ENCODE measurements at regions not wholly inside any gene's neighbourhood (a gene's known extent, or its start where the extent isn't known, plus 50 kb on each side); places are given as distances from the start of the nearest gene placed in this dataset.

GRCh38 chr20:19937651-19938420 lies 79.3 kb upstream of the NAA20 start:
- DNase-seq (ENCODE audit: low read depth, low spot score): peak; percentile 85
- peak overlapping the region; percentile 23 for H3K4me3 ChIP-seq (ENCODE audit: low read length)

- DNase-seq (ENCODE audit: low read depth, low spot score): no peak
- H3K4me3 ChIP-seq (ENCODE audit: low read length): no peak overlapping the region
These were observed 78.6 kb upstream of the NAA20 start for GRCh38 chr20:19938421-19939090.

GRCh38 chr20:19940988-19941460 lies 76.1 kb upstream of the NAA20 start:
- H3K4me3 ChIP-seq (ENCODE audit: low read length): no peak overlapping the region
- no peak for DNase-seq (ENCODE audit: low read depth, low spot score)

- DNase-seq (ENCODE audit: low read depth, low spot score): no peak
- no peak overlapping the region for H3K4me3 ChIP-seq (ENCODE audit: low read length)
These were observed 74.6 kb upstream of the NAA20 start for GRCh38 chr20:19942611-19943010.

GRCh38 chr20:19943061-19943521 lies 74.1 kb upstream of the NAA20 start:
- H3K4me3 ChIP-seq (ENCODE audit: low read length): no peak overlapping the region
- DNase-seq (ENCODE audit: low read depth, low spot score): no peak

GRCh38 chr20:19944772-19945459 lies 72.2 kb upstream of the NAA20 start:
- DNase-seq (ENCODE audit: low read depth, low spot score): no peak
- no peak overlapping the region for H3K4me3 ChIP-seq (ENCODE audit: low read length)

- DNase-seq (ENCODE audit: low read depth, low spot score): no peak
- H3K4me3 ChIP-seq (ENCODE audit: low read length): no peak overlapping the region
These were observed 71.2 kb upstream of the NAA20 start for GRCh38 chr20:19945732-19946670.

GRCh38 chr20:19947611-19948264 lies 69.4 kb upstream of the NAA20 start:
- DNase-seq (ENCODE audit: low read depth, low spot score): no peak
- H3K4me3 ChIP-seq (ENCODE audit: low read length): no peak overlapping the region

- DNase-seq (ENCODE audit: low read depth, low spot score): no peak
- H3K4me3 ChIP-seq (ENCODE audit: low read length): no peak overlapping the region
These were observed 67.8 kb upstream of the NAA20 start for GRCh38 chr20:19949195-19949867.

- DNase-seq (ENCODE audit: low read depth, low spot score): no peak
- H3K4me3 ChIP-seq (ENCODE audit: low read length): no peak overlapping the region
These were observed 67.1 kb upstream of the NAA20 start for GRCh38 chr20:19950042-19950441.

GRCh38 chr20:19952392-19952791 lies 64.8 kb upstream of the NAA20 start:
- no peak overlapping the region for H3K4me3 ChIP-seq (ENCODE audit: low read length)
- peak; percentile 9 for DNase-seq (ENCODE audit: low read depth, low spot score)

- no peak for DNase-seq (ENCODE audit: low read depth, low spot score)
- H3K4me3 ChIP-seq (ENCODE audit: low read length): no peak overlapping the region
These were observed 63.6 kb upstream of the NAA20 start for GRCh38 chr20:19953606-19954005.

- no peak for DNase-seq (ENCODE audit: low read depth, low spot score)
- no peak overlapping the region for H3K4me3 ChIP-seq (ENCODE audit: low read length)
These were observed 60.2 kb upstream of the NAA20 start for GRCh38 chr20:19956976-19957375.

GRCh38 chr20:19958219-19958618 lies 58.9 kb upstream of the NAA20 start:
- no peak for DNase-seq (ENCODE audit: low read depth, low spot score)
- no peak overlapping the region for H3K4me3 ChIP-seq (ENCODE audit: low read length)

GRCh38 chr20:19958928-19959327 lies 58.2 kb upstream of the NAA20 start:
- no peak for DNase-seq (ENCODE audit: low read depth, low spot score)
- H3K4me3 ChIP-seq (ENCODE audit: low read length): no peak overlapping the region

- H3K4me3 ChIP-seq (ENCODE audit: low read length): no peak overlapping the region
- DNase-seq (ENCODE audit: low read depth, low spot score): no peak
These were observed 56.4 kb upstream of the NAA20 start for GRCh38 chr20:19960745-19961144.

GRCh38 chr20:19961293-19961692 lies 55.9 kb upstream of the NAA20 start:
- H3K4me3 ChIP-seq (ENCODE audit: low read length): no peak overlapping the region
- DNase-seq (ENCODE audit: low read depth, low spot score): no peak

- DNase-seq (ENCODE audit: low read depth, low spot score): no peak
- H3K4me3 ChIP-seq (ENCODE audit: low read length): no peak overlapping the region
These were observed 54.2 kb upstream of the NAA20 start for GRCh38 chr20:19962958-19963357.
